HG03469 (cell line): ENCODE measurements at regions not wholly inside any gene's neighbourhood (a gene's known extent, or its start where the extent isn't known, plus 50 kb on each side); places are given as distances from the start of the nearest gene placed in this dataset.
"Not testable (repeated sequence)": the region's sequence is repeated elsewhere in the genome, so short reads cannot be mapped to it uniquely, and the experiment has no call there.

Experiments
- ATAC-seq: cut with Tn5 transposase; IDR thresholded peaks from one replicate; pipeline ENCODE4 v1.9.1; 2021; ENCODE audit warnings: mild to moderate bottlenecking, moderate library complexity, moderate number of reproducible peaks; ENCODE audit not compliant: unreplicated experiment

- ATAC-seq: not testable (repeated sequence)
Measured at GRCh38 chr3:94648270-94649180, 585.7 kb downstream of the NSUN3 start.

- ATAC-seq: no peak
Measured at GRCh38 chr3:94654096-94654495, 591.2 kb downstream of the NSUN3 start.

- ATAC-seq: no peak
Measured at GRCh38 chr3:94665922-94666321, 603.1 kb downstream of the NSUN3 start.

GRCh38 chr3:94671078-94671477 lies 608.2 kb downstream of the NSUN3 start:
- no peak for ATAC-seq

- no peak for ATAC-seq
Measured at GRCh38 chr3:94673876-94674275, 611.0 kb downstream of the NSUN3 start.

GRCh38 chr3:94686208-94686607 lies 623.3 kb downstream of the NSUN3 start:
- ATAC-seq: no peak

GRCh38 chr3:94693997-94694640 lies 631.3 kb downstream of the NSUN3 start:
- ATAC-seq: no peak

GRCh38 chr3:94694894-94695293 lies 632.0 kb downstream of the NSUN3 start:
- no peak for ATAC-seq

- no peak for ATAC-seq
Measured at GRCh38 chr3:94704467-94704866, 641.6 kb downstream of the NSUN3 start.

- no peak for ATAC-seq
Measured at GRCh38 chr3:94709249-94709902, 646.5 kb downstream of the NSUN3 start.

GRCh38 chr3:94714194-94714593 lies 651.3 kb downstream of the NSUN3 start:
- ATAC-seq: no peak

GRCh38 chr3:94716326-94717018 lies 653.6 kb downstream of the NSUN3 start:
- no peak for ATAC-seq

- no peak for ATAC-seq
Measured at GRCh38 chr3:94734206-94734605, 671.3 kb downstream of the NSUN3 start.

GRCh38 chr3:94735354-94735753 lies 672.5 kb downstream of the NSUN3 start:
- ATAC-seq: no peak

- no peak for ATAC-seq
Measured at GRCh38 chr3:94737116-94737515, 674.3 kb downstream of the NSUN3 start.

- no peak for ATAC-seq
Measured at GRCh38 chr3:94739420-94739819, 676.6 kb downstream of the NSUN3 start.

- ATAC-seq: no peak
Measured at GRCh38 chr3:94758751-94759150, 695.9 kb downstream of the NSUN3 start.

GRCh38 chr3:94772402-94772801 lies 709.5 kb downstream of the NSUN3 start:
- ATAC-seq: no peak

GRCh38 chr3:94775746-94776145 lies 712.9 kb downstream of the NSUN3 start:
- ATAC-seq: no peak

GRCh38 chr3:94776401-94776915 lies 713.6 kb downstream of the NSUN3 start:
- no peak for ATAC-seq

GRCh38 chr3:94778289-94778688 lies 715.4 kb downstream of the NSUN3 start:
- ATAC-seq: no peak
